Activated CD8-positive, alpha-beta memory T cell treated with anti-CD3 and anti-CD28 coated beads, Interleukin-2, amount 50 U/mL, for 4 hours (primary cell): ENCODE measurements at regions not wholly inside any gene's neighbourhood (a gene's known extent, or its start where the extent isn't known, plus 50 kb on each side); places are given as distances from the start of the nearest gene placed in this dataset.

Experiments used
- DNase-seq: peaks from one replicate; pipeline ENCODE4 v3.0.0-alpha.2; 2020

DNA sequence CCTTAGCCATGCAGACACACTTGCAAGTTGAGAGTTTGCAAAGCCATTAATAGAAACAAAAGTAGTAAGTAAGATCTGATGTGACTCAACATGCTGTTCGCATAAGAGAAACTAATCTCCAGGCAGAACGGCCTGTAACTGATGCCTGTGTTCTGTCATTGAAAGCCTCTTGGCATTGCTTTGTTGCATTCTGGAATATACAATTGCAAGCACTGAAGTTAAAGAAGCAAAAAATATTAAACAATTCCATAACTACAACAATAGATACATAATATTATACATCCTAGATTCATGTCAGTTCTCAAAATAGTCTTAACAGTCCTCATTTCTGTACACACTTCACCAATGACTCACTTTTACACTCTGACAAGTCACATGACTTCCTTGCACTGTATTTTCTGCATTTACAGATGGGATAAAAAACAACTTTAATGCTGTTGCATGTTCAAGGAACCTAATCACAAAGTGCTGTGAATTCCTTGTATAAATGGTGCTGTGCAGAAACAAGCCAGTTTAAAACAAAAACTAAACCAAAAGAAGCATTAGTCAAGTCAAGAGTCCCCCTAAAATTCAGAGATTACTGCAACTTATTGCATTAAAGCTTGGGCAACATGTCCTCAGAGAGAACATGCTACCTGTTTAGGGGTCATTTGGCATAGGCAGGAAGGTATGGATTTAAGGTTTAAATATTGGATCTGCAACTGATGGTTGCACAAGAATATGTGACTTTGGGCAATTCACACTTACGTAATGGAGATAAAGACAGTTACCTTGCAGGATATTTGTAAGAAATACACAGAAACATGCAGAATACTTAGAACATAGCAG, 79.5 kb upstream of the SERP2 start:
- DNase-seq, result no peak

DNA sequence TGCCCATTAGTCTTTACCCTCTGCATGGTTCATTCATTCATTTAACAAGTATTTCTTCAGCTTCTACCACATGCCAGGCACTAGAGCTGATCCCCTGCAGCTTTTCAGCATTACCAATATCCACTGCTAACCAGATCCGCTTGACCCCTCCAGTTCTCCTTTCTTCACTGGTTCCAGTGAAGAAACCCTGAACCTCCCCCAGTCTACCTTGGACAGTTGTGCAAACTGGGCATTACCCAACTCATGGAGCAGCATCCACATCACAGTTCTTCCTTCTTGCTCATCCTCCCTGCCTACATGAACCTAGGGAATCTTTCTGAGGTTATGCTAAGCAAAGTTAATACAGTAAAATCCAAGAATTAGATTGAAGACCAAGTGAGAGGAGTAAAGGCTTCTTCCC, 78.7 kb upstream of the SERP2 start:
- DNase-seq, result no peak

DNA sequence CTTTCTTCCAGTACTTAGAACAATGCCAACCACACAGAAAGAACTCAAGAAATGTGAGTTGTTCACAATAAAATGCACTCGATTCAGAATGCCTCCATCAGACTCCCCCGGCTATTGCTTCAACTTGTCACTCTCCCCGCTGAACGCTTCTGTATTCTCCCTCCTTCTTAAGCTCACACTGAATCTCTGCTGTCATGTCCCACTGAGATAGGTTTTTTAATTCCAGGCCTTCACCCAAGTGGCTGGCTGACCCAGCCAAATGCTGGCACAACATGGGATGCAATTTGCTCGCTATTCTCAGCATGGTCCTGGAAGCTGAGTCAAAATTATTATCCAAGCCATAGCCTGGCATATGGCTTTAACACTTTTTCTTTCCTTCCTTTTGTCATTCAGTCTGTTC, 76.8 kb upstream of the SERP2 start:
- no peak for DNase-seq

DNA sequence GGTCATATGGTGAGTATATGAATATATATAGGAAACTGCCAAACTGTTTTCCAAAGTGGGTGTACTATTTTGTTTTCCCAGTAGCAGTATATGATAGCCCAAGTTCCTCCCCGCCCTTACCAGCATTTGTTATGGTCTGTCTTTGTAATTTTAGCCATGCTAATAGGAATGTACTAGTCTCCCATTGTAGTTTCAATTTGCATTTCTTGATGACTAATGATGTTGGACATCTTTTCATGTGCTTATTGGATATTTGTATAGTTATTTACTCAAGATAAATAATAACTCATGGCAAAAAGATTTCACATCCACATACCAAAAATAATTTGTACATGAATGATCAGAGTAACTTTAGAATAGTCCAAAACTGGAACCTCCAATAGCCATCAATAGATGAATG, 75.3 kb upstream of the SERP2 start:
- no peak for DNase-seq

DNA sequence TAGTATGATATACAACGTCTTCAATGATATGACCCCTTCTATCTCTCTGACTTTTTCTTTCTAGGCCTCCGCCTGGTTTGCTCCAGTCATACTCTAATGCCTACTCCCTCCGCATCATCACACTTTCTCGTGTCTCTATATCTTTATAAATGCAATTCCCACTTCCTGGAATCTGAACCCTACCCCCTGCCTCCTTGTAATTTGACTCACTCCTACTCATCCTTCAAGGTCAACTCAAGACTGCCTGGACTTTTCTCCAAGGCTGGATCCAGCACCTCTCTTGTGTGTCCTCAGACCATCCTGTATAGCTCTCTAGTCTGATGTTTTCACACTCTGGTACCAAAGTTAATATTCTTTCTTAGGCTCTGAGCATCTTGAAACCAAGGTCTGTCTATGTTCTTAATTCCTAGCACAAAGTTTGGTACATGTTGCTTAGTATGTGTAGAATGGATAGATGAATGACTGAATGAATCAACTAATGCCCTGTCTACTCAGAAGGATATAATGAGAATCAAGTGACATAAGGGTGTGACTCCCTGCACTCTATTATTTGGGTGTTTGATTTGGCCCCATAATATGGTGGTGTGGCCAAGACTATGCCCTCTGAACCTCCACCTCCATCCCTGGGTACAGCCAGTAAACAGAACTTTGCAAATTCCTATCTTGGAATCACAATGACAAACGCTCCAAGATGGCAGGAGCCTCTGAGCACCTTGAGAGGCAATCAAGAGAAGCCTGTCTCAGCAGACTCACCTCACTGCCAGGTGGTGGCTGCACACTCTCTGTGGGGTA, 74.3 kb upstream of the SERP2 start:
- no peak for DNase-seq

DNA sequence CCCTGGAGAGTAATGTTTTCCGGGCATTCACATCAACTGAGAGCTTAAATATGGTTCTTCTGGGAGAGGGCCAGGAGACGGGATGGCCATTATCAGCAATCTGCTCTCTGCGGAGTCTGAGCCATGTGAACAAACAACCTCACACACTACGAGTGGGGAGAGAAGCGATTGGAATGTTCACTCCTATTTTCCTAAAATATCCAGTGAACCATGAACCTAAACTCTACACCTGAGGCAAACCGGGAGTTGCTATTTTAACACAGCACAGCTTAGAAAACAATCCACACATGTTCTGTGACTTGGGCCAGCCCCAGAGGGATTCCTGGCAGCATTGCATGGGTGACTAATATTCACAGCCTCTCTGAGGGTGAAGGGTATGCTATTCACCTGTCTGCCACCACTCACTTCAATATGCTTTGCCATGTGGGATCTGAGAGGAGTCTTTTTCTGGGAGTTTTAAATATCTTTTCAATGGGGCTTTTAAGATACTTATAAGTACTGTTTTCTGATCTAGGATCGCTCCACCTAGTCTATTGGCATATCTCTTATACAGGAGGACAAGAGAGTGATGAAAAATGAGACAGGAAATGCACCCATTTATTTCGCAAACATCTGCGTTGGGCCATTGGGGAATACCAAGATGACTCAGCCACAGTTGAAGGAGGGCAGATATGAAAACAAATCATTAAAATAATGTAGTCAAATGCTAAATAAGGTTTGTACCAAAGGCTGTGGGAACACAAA, 72.6 kb upstream of the SERP2 start:
- DNase-seq, result no peak

DNA sequence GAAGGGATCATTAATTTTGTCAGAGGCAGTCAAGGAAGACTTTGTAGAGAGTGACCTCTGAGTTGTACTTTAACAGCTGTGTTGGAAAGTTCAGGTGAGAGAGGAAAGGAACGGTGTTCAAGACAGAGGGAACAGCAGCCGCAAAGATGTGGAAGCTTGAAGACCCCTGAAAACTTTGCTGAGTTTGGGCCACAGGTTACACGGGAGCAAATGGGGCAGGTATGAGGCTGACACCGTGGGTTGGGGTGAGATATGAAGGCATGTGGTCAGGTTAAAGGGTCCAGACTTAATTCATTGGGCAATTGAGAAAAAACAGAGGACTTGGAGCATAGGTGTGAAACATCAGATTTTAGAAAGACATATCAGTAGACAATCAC, 72.0 kb upstream of the SERP2 start:
- DNase-seq, result no peak

DNA sequence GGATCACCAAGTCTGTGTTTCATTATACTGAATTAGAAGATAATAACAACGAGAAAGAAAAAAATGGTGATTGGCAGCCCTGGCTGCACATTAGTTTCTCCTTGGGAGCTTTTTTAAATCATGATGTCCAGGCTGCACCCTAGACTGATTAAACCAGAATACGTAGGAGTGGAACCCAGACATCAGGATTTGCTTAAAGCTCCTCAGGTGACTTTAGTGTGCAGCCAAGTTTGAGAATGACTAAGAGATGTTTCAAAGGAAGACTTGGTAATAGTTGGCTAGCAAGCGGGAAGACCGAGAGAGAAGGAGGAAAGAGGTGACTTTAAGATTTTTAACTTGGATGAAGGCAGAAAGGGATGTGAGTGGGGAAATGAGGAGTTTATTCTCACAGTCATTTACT, 71.4 kb upstream of the SERP2 start:
- DNase-seq, result no peak

DNA sequence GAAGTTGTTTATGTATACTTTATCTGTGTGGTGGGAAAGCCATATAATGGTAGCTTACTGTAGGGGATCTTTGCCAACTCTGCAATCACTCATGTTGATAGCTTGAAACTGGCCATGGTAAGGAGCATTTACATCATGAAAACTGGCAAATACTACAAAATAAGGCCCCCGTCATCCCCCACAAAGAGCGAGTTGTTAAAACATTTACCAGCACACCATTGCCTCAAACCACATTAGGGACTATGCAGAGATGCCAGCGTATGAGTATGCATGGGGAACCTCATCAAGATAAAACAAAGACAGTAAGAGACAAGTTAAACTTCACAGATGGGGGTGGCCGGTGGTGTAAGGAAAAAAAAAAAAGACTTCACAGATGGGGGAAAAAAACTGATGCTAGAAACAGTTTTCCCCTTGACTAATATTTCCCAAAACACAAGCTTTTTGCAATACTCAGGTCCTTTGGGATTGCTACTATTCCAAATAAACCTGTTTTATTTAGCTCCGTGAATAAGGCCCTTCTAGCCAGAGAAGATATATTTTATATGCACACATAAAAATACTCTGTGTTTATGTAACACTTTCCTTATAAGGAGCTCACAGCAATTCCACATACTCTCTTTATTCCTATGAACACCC, 70.6 kb upstream of the SERP2 start:
- no peak for DNase-seq

DNA sequence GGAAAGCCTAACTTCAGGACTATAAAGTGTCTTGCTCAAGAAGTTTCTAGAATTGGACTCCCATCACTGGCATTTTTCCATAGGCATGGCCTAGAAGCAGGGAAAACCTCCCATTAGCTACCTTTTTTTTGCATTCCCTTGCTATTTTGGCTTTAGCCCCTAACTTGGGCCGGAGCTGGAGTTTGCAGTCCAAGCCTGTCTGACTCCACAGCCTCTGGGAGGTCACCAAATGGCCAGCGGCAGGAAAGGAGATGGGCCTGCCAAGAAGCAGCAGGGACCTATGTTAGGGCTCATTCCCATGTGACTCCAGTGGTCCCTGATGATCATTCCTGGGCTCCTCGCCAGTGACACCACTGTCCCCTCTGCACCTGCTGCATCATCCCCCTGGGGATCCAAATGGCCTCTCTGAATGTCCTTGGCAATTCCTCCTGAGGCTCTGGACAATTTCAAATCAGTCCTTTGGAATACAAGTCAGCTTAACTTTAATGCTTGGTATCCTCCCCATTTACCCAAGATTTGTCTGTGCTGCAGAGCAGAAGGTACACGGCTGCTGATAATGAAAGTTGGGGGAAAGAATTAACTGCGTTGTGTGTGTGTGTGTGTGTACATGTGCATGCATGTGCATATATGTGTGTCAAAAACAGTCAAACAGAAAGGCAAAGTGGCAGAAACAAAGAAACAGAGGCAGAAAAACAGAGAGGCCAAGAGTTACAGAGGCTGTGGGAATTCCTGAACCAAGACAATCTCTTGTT, 69.8 kb upstream of the SERP2 start:
- DNase-seq, result no peak

DNA sequence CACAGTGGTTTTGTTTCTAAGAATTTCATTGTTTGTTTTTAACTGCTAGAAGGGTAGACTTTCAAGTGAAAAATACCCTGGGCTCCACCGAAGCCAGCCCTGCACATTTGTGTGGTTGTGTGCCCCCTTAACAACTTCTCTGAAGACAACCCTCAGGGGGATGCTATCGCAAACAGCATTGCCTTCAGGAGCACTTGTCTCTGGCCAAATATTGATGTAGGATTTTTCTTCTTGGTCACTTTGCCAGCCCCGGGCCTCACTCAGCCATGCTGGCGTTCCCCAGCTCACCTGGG, 69.2 kb upstream of the SERP2 start:
- no peak for DNase-seq

DNA sequence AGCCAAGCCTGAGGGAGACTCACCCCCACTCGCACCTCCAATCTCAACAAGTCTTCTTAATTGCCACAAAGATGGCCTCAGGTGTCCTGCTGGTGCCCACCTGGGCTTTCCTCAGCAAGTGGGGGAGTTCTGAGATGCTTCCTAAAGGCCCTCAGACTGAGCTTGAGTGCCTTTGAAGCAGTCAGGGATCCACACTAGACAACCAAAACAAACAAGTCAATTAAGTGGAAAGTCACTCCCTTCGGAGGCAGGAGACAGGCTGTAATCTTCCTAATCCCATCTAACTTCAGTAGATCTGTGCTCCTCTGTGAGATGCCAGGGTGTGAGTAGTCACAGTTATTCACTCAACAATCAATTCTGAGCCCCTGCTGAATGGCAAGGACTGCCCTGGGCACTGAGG, 68.3 kb upstream of the SERP2 start:
- DNase-seq, result no peak

DNA sequence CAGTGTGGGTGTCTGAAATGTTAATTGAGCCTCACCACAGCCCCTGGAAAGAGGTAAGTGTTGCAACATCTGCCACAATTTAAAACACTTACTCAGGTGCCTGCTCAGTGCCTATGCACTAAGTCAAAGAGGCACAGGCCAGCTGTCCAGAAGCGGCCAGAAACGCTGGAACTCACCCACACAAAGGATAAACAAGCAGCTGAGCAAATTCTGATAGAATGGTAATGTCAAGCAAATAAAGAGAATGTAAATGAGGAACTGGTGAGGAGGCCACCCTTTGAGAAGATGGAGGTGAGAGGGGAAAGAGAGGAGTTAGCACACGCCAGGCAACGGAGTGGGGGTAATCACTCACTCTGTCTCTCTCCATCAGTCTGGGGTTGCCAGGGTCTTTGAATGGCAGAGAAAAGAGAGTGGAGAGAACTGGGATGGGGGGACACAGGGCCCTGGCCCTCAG, 67.7 kb upstream of the SERP2 start:
- no peak for DNase-seq

DNA sequence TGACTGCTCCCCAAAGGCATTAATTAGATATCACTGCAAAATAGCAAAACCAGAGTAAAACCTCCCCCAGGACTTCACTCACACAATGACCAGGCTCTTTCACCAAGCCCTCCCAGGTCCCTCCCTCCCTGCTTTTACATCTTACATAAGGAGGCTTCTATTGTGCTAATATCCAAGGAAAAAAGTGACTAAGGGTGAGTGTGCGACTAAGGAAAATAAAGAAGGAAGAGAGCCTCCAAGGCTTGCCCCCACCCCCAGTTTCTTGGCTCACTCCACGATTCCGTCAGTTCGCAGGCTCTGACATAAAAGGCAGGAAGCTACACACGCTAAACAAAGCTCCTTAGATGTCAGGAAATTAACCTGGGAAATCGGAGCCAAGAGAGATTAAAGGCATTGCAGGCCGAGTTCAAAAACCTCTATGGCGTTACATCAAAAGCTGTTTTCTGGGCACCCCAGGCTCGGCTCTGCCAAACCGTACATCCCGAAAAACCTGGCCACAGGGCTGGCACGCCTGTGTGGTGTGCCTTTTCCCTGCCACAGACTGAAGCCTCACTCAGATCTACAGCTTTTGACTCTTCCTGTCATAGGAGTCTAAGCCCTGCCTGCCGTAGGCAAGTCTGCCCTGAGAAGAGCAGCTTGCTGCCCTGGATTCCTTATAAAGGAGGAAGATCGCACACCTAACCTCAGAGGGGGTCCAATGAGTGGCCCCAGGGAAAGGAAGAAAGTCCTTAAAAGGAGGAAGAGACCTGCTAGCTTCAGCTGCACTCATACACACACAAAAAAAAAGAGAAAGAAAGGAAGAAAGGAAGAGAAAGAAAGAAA, 67.0 kb upstream of the SERP2 start:
- no peak for DNase-seq

DNA sequence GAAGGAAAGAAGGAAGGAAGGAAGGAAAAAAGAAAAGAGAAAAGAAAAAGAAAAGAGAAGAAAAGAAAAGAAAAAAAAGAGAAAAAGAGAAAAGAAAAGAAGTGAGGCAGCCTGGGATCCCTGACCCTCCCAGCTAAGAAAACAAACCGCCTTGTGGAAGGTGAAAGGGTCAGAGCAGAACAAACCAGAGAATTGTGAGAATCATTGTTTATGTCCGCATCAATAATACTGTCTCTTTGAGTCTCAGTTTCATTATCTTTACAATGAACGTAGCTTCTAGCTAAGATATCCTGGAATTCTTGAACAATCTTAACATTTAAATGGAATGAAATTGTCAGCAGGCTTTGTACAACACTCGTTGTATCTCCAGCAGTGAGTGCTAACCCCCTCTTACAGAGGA, 66.4 kb upstream of the SERP2 start:
- DNase-seq, result no peak

DNA sequence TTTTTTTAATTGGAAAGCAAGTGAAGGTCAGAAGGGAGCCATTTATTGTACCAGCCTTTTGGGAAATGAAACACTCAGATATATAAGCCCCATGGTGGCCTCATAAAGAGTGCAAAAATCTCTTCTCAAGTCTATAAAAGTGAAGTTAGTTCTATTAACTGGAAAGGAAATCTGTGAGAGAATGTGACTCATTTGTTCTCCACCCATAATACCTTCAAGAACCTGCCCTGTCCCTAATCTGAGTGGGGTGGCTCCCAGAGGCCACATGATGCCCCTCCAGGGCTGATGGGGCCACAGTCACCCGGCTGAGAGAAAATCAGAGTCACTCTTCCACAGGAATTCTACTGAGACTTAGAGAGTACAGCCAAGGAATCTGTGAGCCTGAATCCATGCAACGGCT, 65.8 kb upstream of the SERP2 start:
- no peak for DNase-seq

DNA sequence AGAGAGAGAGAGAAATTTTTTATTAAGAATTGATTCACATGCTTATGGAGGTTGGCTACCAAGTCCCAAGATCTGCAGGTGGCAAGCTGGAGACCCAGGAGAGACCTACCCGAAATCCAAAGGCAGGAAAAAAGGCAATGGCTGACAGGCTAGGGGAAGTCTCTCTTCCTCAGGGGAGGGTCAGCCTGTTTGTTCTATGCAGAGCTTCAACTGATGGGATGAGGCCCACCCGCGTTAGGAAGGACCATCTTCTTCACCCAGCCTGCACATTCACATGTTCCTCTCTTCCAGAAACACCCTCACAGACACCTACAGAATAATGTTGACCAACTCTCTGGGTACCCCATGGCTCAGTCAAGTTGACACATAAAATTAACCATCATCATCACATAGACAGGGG, 65.3 kb upstream of the SERP2 start:
- no peak for DNase-seq

DNA sequence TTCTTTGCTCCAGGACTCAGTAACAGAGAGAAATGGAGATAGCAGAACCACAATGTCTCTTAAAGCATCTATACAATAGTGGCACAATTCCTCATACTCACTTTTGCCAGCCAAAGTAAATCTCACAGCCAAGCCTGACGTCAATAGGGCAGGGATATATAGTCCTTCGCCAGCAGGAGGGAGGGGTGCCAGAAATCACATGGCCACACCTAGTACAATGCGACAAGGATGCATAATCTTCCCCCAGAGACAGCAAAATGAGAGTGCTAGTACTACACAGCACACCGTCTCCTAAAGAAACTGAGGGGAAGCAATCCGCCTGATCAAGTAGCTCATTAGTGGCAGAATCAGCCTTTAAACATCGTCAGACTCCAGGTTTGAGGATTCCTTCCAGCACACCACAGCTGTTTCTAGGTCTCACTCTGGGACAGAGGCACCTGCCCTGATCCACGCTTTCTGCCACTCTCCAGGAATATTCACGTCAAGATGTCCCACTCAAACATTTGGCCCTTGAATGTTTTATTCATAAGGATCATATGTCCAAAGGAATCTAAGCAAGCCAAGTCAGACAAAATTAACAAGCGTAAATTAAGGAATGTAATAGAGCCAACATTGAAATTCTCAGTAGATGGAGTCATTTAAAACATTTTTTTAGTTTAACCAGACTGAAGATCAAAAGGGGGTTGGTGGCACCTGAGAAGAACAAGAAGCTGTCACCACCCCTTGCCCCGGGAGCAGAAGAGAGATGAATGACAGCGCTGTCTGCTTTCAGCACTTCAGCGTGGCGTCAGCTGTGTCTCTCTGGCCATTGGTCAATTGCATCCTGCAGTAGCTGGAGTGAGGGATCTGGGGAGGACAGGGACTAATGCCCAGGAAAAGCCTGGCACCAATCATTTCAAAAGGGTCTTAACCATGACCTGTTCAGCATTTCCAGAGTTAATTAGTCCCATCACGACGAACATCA, 63.5 kb upstream of the SERP2 start:
- DNase-seq, result no peak

DNA sequence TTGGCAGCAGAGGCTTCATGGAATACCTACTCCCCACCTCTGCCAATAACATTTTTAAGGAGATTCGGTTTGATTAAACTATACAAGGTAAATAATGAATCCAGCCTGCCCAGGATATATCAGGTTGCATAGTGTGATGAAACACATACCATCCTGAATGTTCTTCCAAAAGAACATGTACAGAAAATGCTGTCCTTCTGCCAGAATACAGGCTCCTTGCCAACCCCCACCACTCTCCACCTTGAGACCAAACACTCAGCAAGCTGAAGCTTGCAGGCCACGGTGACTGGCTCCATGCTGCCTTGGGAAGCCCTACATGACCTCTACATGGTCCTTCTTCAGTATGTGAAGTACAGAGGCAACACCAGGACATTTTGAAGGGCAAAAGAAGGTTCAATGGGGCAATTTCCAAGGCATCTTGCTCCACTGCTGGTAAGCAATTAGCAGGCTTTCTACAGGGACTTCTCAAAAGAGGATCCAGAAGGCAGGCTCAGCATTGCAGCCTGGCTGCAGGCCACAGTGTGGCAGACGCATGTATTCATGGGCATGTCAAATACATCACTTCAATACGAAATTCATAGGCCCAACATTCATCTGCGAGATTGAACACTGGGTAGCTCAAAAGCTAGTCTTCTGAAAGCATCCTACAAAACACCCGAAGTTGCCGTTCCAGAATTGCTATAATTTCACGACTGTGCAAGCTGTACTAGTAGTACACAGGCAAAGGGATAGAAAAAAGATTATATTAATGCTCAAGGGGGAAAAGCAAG, 62.4 kb upstream of the SERP2 start:
- no peak for DNase-seq

DNA sequence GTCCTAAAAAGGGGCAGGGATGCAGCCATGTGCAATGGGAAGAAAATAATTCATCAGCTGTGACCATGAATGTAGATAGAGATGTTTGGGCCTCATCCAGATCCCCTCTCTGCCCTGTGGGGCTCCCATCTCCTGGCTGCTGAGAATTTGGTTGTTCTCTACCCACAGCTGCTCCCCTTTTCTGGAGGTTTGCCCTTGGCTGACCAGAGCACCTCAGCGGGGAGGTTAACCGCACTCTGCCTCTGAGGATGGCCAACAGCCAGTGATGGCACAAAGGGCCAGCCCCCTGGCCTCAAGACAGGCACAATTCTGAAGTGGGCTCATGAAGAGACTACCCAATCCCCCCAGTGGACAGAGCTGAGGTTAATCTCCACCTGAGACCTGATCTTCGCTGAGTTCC, 61.5 kb upstream of the SERP2 start:
- no peak for DNase-seq
